ENCODE measurements at regions not wholly inside any gene's neighbourhood (a gene's known extent, or its start where the extent isn't known, plus 50 kb on each side); places are given as distances from the start of the nearest gene placed in this dataset.

DNA sequence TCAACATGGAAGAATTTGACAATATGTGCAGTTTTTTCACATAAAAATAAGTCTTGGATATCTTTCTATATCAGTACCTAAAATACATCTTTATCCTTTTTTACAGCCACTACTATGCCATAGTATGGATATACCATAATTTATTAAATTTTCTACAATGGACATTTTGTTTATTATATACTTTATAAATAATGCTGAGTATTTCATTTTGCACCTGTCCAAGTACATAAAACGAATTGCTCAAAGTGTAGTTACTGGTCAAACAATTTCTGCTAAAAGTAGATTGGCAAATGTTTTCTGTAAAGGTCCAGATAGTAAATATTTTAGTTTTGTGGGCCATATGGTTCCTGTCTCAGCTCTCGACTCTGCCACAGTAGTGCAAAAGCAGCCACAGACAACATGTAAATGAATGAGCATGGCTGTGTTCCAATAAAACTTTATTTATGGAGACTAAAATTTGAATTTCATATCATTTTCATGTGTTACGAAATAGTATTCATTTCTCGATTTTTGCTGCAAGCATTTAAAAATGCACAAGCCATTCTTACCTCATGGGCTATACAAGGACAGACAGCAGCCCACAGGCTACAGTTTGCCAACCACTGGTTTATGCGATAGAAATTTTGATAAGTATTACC, 96.9 kb upstream of the STEAP1B start:
- Histone ChIP-seq H3K4me3 (ENCODE audit: insufficient read depth, low read depth, low read length) (no peak overlapping the region), H3K27me3 (ENCODE audit: control insufficient read depth, insufficient read depth, low read length) (no peaks in the 10 kb centered on the region), H3K36me3 (replicated peaks; ENCODE audit: control insufficient read depth, insufficient read depth, low read length) (no peaks in the 10 kb centered on the region)
- no peak for DNase-seq

DNA sequence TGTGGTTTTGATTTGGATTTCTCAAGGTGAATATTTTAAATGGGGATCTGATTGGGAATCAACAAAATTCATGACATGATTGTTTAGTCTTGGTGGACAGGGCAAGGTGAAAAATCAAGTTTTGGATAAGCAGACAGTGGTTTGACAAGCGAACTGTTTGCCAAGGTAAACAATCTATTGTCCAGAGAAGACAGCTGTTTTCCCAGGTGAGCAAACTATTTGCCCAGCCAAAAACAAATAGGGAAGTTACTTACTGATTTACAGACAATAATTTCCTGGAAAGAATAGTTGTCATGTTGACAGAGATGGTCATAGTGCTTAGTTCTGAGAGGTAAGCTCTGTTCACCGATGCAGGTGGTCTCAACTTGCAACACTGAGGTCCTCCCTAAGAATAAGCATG, 94.0 kb upstream of the STEAP1B start:
- DNase-seq, result no peak
- no peaks in the 10 kb centered on the region for H3K27me3 ChIP-seq (ENCODE audit: control insufficient read depth, insufficient read depth, low read length)

DNA sequence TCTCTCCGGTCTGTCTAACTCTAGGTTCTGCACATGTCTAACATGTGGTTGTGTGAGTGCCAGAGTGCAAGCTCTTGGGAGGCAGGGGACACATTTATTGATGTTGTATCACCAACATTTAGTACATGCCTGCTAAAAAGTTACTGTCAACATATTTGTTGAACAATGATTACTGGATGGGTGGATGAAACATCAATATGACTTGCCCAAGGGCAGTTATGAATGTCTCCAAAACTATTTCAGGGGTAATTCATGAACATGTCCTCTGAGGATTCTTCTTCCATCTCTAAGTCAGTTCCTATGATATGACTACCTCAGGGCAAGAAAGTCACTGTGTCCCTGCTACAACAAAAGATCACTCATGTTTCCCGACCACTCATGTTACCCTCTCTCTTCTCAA, 91.3 kb upstream of the STEAP1B start:
- Histone ChIP-seq H3K27me3 (ENCODE audit: control insufficient read depth, insufficient read depth, low read length) (no peaks in the 10 kb centered on the region), H3K36me3 (replicated peaks; ENCODE audit: control insufficient read depth, insufficient read depth, low read length) (no peaks in the 10 kb centered on the region), H3K4me3 (ENCODE audit: insufficient read depth, low read depth, low read length) (no peak overlapping the region)
- DNase-seq, result no peak

More for the DNA sequence above, 94.0 kb upstream of the STEAP1B start:
- no peak overlapping the region for H3K4me3 ChIP-seq (ENCODE audit: insufficient read depth, low read depth, low read length)
- no peaks in the 10 kb centered on the region for H3K36me3 ChIP-seq (replicated peaks; ENCODE audit: control insufficient read depth, insufficient read depth, low read length)

DNA sequence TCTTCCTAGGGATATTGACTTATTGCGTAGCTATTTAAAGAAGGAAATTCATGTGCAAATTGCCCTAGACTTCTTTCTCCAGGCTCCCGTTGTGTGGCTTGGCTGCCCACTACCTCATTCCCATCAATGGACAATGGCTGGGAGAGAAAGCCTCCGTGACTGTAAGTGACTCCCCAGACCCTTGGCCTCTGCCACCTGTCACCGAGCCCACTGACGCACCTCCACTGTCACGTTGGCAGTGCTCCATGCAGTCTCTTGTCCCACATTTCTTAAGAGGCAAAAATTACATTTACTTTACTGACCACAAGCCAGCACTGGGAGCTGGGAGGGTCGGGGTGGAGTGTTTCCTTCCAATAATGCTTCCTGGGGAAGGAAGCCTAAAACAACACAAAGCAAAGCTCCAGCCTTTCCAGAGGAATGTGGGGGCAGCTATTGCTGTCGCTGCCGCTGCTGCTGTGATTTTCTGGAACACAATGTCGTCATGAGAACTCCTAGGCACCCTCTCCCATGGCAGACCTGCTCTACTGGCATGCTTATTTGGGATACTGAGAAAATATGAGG, 89.7 kb upstream of the STEAP1B start:
- H3K4me3 ChIP-seq (ENCODE audit: insufficient read depth, low read depth, low read length), result no peak overlapping the region
- no peaks in the 10 kb centered on the region for H3K27me3 ChIP-seq (ENCODE audit: control insufficient read depth, insufficient read depth, low read length)
- H3K36me3 ChIP-seq (replicated peaks; ENCODE audit: control insufficient read depth, insufficient read depth, low read length), result no peaks in the 10 kb centered on the region
- no peak for DNase-seq

DNA sequence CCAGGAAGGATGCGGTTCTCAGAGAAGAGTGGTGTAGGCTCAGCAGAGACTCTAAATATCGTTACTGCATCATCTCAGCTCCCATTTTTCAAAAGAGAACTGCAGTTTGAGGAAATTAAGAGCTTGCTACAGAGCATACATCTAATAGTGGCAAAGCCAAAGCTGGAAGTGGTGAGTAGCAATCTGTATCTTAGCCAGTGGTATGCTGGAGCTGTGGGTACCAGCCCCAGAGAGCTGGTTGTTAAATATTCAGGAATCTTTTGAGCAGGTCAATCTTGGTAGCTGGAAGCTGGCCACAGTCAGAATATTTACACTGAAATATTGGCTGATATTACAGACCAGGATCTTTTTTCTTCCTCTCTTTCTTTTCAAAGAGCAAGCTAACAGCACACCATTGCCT, 88.4 kb upstream of the STEAP1B start:
- no peak for DNase-seq
- H3K27me3 ChIP-seq (ENCODE audit: control insufficient read depth, insufficient read depth, low read length), result no peaks in the 10 kb centered on the region
- H3K4me3 ChIP-seq (ENCODE audit: insufficient read depth, low read depth, low read length), result no peak overlapping the region
- no peaks in the 10 kb centered on the region for H3K36me3 ChIP-seq (replicated peaks; ENCODE audit: control insufficient read depth, insufficient read depth, low read length)

DNA sequence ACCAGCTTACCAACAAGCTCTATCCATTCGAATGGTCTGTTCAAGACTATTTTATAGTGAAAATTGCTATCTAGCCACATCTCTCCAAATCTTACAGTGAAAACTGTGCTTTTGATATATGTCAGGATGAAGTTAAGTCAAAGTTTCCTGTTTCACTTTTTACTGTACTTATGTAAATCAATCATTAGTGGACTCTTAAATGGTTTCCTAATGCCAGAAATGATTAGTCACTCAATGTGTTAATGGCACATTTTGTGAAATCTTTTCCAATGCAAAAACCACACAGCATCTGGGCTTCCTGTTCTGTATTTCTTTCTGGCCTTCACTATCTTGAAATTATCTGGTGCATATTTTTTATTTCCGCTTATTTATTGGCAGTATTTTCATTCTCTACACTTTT, 87.3 kb upstream of the STEAP1B start:
- no peak for DNase-seq
- Histone ChIP-seq H3K4me3 (ENCODE audit: insufficient read depth, low read depth, low read length) (no peak overlapping the region), H3K36me3 (replicated peaks; ENCODE audit: control insufficient read depth, insufficient read depth, low read length) (no peaks in the 10 kb centered on the region), H3K27me3 (ENCODE audit: control insufficient read depth, insufficient read depth, low read length) (no peaks in the 10 kb centered on the region)

DNA sequence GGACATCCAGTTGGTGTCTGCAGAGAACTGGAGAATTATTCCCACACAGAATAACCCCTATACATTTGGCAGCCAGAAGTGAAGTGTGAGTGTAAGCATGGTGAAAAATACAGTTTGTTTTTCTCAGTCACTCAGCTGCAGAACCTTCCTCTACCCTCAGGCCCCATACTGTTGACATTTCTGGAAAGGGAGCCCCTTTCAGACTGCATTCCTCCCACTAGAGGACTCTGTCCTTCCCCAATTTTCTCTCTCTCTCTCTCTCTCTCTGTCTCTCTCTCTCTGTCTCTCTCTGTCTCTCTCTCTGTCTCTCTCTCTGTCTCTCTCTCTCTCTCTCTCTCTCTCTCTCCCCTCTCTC, 86.8 kb upstream of the STEAP1B start:
- no peaks in the 10 kb centered on the region for H3K36me3 ChIP-seq (replicated peaks; ENCODE audit: control insufficient read depth, insufficient read depth, low read length)
- no peak overlapping the region for H3K4me3 ChIP-seq (ENCODE audit: insufficient read depth, low read depth, low read length)
- peak; percentile 41 for DNase-seq
- H3K27me3 ChIP-seq (ENCODE audit: control insufficient read depth, insufficient read depth, low read length), result no peaks in the 10 kb centered on the region

DNA sequence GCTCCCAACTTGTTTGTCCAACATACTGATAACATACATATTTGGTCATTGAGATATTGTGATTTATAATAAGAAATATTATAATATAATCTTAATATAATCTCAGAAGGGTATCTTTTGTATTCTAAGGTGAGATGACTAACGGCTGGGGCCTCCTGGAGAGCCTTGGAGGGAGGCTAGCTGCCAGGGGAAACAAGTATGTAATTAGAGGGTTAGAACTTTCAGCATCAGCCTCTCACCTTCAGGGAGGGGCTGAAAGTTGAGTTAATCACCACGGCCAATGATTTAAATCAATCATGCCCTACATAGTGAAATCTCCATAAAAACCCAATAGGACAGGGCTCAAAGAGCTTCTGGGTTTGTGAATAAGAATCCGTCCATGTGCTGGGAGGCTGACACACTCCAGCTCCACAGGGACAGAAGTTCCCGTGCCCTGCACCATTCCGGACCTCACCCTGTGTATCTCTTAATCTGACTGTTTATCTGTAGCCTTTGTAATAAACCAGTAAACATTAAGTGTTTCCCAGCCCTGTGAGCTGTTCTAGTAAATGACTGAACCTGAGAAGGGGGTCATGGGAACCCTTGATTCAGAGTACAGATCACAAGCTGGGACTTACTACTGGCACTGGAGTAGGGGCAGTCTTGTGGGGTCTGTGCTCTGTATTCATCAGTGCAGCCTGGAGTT, 86.3 kb upstream of the STEAP1B start:
- H3K4me3 ChIP-seq (ENCODE audit: insufficient read depth, low read depth, low read length), result no peak overlapping the region
- no peaks in the 10 kb centered on the region for H3K27me3 ChIP-seq (ENCODE audit: control insufficient read depth, insufficient read depth, low read length)
- DNase-seq, result no peak
- H3K36me3 ChIP-seq (replicated peaks; ENCODE audit: control insufficient read depth, insufficient read depth, low read length), result no peaks in the 10 kb centered on the region

DNA sequence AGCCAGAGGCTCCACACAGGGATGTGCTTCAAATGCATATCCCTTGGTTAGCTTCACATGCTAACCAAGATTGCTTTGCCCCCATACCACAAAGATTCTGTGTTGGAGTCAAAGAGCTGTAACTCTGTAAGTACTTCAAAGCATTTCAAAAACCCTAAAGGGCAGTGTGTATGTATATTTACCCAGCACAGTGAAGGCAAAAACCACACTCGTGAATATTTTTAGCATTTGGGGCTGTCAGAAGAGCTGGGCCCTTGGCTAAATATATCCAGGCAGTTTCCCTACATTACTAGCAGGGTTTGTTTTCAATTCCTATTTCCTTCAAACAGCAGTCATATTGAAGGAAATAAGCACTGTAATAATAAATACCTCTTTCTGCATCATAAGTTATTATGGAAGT, 84.2 kb upstream of the STEAP1B start:
- no peak for DNase-seq
- H3K4me3 ChIP-seq (ENCODE audit: insufficient read depth, low read depth, low read length), result no peak overlapping the region
- H3K27me3 ChIP-seq (ENCODE audit: control insufficient read depth, insufficient read depth, low read length), result no peaks in the 10 kb centered on the region

DNA sequence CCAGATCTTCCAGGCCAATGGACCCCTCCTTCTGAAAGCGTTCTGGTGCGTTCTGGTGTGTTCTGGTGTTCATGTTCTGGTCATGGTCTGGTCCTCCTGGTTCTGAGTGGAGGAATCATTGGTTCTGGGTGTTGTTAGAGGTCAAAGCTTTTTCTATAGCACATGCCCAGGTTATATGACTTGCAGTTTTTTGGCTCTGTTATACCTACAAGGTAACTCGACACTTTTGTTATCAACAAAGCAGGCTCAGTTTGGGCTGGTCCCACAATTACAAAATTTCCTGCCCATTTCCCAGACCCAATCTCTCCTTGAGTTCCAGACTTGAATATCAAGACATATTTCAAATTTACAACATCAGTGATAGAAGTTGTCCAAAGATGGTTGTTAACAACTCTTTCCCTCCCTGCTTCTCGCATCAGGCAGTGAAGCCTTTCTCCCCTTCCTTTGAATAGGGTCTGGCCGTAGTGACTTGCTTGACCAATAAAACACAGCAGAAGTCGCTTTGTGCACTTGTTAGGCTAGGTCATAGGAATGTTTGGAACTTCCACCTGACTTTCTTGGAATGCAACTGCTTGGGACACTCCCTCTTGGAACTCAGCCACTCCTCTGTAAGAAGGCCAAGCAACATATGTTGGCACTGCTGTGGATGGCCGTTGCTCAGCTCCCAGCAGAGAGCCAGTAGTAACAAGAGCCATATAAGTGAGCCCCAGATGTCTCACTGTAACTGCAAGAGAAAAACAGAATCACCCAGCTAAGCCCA, 83.1 kb upstream of the STEAP1B start:
- peak; percentile 6 for DNase-seq
- H3K27me3 ChIP-seq (ENCODE audit: control insufficient read depth, insufficient read depth, low read length), result no peaks in the 10 kb centered on the region
- no peaks in the 10 kb centered on the region for H3K36me3 ChIP-seq (replicated peaks; ENCODE audit: control insufficient read depth, insufficient read depth, low read length)

More for the DNA sequence above, 84.2 kb upstream of the STEAP1B start:
- H3K36me3 ChIP-seq (replicated peaks; ENCODE audit: control insufficient read depth, insufficient read depth, low read length), result no peaks in the 10 kb centered on the region

DNA sequence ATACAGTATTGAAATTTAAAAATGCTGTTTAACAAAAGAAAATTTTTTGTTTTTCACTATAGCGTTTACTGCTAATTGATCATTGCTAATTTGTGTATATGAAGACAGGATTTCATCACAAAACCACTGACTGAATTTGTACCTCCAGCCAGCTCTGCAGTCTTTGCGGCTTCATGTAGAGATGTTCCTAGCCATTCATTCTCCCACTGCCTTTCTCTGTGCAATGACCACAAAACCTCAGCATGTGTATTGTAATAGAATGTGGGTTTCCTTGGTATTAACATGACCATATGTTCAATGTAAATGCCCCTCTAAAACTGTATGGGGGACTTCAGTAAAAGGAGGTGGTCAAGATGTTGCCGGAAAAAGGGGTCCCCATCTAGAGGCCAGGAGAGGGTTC, 81.1 kb upstream of the STEAP1B start:
- Histone ChIP-seq H3K27me3 (ENCODE audit: control insufficient read depth, insufficient read depth, low read length) (no peaks in the 10 kb centered on the region), H3K36me3 (replicated peaks; ENCODE audit: control insufficient read depth, insufficient read depth, low read length) (no peaks in the 10 kb centered on the region), H3K4me3 (ENCODE audit: insufficient read depth, low read depth, low read length) (no peak overlapping the region)
- DNase-seq, result no peak

More for the DNA sequence above, 83.1 kb upstream of the STEAP1B start:
- no peak overlapping the region for H3K4me3 ChIP-seq (ENCODE audit: insufficient read depth, low read depth, low read length)

DNA sequence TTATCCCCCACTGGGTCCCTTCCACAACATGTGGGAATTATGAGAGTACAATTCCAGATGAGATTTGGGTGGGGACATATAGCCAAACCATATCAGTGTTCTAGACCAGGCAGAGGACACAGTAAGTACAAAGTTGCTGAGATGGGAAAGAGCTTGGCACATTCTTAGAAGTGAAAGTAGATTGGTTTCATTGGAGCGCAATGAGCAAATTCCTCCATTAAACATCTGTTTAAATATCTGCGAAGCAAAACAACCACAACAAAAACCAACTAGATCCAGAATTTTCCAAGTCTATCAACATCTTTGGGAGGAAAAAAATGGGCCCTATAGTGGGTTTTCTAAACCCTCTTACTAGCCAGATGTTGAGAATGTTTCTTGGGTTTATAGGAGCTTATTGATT, 80.0 kb upstream of the STEAP1B start:
- no peak for DNase-seq
- Histone ChIP-seq H3K36me3 (replicated peaks; ENCODE audit: control insufficient read depth, insufficient read depth, low read length) (no peaks in the 10 kb centered on the region), H3K4me3 (ENCODE audit: insufficient read depth, low read depth, low read length) (no peak overlapping the region), H3K27me3 (ENCODE audit: control insufficient read depth, insufficient read depth, low read length) (no peaks in the 10 kb centered on the region)

DNA sequence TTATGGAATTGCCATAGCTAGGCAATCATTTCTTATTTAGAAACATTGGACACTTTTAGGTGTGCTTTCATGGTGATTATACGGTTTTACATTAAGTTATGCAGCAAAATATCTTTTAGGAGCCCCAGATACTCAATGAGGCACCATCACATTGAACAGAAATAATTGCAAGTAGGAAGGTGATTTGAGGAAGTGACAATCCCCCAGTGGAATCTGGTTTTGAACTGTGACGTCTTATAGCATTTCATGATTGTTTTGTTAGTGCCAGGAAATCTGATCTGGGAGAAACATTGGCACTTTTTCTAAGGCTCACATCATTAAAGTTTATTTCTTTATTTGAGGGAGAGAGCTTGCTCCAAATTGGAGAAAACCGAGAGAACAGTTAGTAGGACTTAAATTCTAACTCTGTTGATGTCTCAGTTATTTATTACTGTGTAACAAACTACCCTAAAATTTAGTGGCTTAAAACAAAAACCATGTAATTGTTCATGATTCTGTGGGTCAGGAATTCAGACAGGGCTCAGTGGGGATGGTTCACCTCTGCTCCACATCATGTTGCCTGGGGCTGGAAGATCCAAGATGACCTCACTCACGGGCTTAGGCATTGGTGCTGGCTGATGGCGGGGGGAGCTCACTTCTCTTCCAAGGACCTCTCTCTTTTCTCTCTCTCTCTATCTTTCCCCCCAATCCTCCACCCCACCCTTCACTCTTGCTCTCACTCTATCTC, 78.2 kb upstream of the STEAP1B start:
- Histone ChIP-seq H3K4me3 (ENCODE audit: insufficient read depth, low read depth, low read length) (no peak overlapping the region), H3K27me3 (ENCODE audit: control insufficient read depth, insufficient read depth, low read length) (no peaks in the 10 kb centered on the region), H3K36me3 (replicated peaks; ENCODE audit: control insufficient read depth, insufficient read depth, low read length) (no peaks in the 10 kb centered on the region)
- no peak for DNase-seq

DNA sequence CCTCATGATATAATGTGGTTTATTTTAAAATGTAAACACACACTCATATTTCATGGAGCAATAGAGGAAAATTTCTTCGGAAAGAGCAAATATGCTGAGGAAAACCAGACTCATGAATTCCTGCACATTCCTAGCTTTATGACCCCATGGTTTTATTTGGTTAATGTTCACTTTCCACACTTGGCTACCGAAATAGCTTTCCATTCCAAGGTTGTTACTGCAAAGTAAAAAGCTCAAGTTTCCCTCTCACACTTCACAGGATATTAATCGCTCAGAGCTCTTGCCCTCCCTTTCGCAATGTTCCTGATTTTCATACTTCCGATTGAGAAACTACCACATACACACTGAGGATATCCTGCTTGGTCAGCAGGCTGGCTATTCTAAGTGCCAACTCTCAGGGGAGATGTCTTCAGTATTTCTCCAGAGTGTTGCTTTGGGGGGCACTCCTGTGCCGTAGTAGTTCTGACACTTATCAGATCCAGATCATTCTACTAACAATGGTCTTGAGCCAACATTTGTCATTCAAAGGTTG, 77.5 kb upstream of the STEAP1B start:
- no peak for DNase-seq
- H3K36me3 ChIP-seq (replicated peaks; ENCODE audit: control insufficient read depth, insufficient read depth, low read length), result no peaks in the 10 kb centered on the region
- no peak overlapping the region for H3K4me3 ChIP-seq (ENCODE audit: insufficient read depth, low read depth, low read length)
- no peaks in the 10 kb centered on the region for H3K27me3 ChIP-seq (ENCODE audit: control insufficient read depth, insufficient read depth, low read length)

All from H7 (cell line).